PFSK-1 (cell line): ENCODE measurements at regions not wholly inside any gene's neighbourhood (a gene's known extent, or its start where the extent isn't known, plus 50 kb on each side); places are given as distances from the start of the nearest gene placed in this dataset.
A peak's percentile ranks its signal among the peaks of the same experiment; 100 is the strongest.

Source experiments
- FOXP2 ChIP-seq: optimal IDR thresholded peaks from 2 replicates; pipeline ENCODE3; 2011; ENCODE audit warnings: borderline replicate concordance, control low read depth, inconsistent platforms; ENCODE audit not compliant: insufficient read depth; ENCODE audit errors: extremely low read length, extremely low read depth
- POLR2AphosphoS5 ChIP-seq: IDR thresholded peaks from 2 replicates; pipeline ENCODE4 v1.6.1; 2012; ENCODE audit warnings: low read depth, mild to moderate bottlenecking, control low read depth, low read length, moderate library complexity
- SIN3A ChIP-seq: IDR thresholded peaks from 2 replicates; pipeline ENCODE4 v1.6.1; 2012; ENCODE audit warnings: mild to moderate bottlenecking, low read length, moderate library complexity, borderline replicate concordance; ENCODE audit not compliant: insufficient read depth
- TAF1 ChIP-seq: IDR thresholded peaks from 2 replicates; pipeline ENCODE4 v1.6.1; 2012; ENCODE audit warnings: low read length, control low read depth, borderline replicate concordance; ENCODE audit not compliant: insufficient read depth
- TF ChIP-seq, protein P1 (sequence below), 2 experiments: IDR thresholded peaks; 2 replicates each; pipeline versions ENCODE4 v1.6.1 to v1.8.0; 2011 to 2012; ENCODE audit warnings: low read depth in 2 of 2, low read length in 2 of 2, control low read depth in 1 of 2, inconsistent platforms in 1 of 2, mild to moderate bottlenecking in 1 of 2, moderate library complexity in 1 of 2; ENCODE audit not compliant: insufficient read depth in 1 of 2

- TF ChIP-seq POLR2AphosphoS5, result peak; percentile 59; the same call in 1 of the 2 replicates
- TF ChIP-seq, protein P1, sequence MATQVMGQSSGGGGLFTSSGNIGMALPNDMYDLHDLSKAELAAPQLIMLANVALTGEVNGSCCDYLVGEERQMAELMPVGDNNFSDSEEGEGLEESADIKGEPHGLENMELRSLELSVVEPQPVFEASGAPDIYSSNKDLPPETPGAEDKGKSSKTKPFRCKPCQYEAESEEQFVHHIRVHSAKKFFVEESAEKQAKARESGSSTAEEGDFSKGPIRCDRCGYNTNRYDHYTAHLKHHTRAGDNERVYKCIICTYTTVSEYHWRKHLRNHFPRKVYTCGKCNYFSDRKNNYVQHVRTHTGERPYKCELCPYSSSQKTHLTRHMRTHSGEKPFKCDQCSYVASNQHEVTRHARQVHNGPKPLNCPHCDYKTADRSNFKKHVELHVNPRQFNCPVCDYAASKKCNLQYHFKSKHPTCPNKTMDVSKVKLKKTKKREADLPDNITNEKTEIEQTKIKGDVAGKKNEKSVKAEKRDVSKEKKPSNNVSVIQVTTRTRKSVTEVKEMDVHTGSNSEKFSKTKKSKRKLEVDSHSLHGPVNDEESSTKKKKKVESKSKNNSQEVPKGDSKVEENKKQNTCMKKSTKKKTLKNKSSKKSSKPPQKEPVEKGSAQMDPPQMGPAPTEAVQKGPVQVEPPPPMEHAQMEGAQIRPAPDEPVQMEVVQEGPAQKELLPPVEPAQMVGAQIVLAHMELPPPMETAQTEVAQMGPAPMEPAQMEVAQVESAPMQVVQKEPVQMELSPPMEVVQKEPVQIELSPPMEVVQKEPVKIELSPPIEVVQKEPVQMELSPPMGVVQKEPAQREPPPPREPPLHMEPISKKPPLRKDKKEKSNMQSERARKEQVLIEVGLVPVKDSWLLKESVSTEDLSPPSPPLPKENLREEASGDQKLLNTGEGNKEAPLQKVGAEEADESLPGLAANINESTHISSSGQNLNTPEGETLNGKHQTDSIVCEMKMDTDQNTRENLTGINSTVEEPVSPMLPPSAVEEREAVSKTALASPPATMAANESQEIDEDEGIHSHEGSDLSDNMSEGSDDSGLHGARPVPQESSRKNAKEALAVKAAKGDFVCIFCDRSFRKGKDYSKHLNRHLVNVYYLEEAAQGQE (IDR thresholded peaks at IDR 0.05; ENCODE audit: insufficient read depth in 1 of 2, low read depth in 2 of 2, low read length in 2 of 2), result 0 out of 4 replicates have a peak, but pooled peaks of 1 of the 2 experiments have one; percentile 32
- no peak for TF ChIP-seq SIN3A
- TF ChIP-seq TAF1, result no peak
- no peak for TF ChIP-seq FOXP2
These were observed 279.7 kb upstream of the FIGN start for GRCh38 chr2:164015328-164016123.
